ENCODE measurements at regions not wholly inside any gene's neighbourhood (a gene's known extent, or its start where the extent isn't known, plus 50 kb on each side); places are given as distances from the start of the nearest gene placed in this dataset.

- Histone ChIP-seq H3K36me3 (ENCODE audit: low read length) (no peaks in the 10 kb centered on the region), H4K20me1 (ENCODE audit: low read depth, low read length) (no peaks in the 10 kb centered on the region), H3K27me3 (ENCODE audit: low read length) (no peaks in the 10 kb centered on the region), H3K4me3 (ENCODE audit: insufficient read depth, low read length, poor library complexity, severe bottlenecking) (no peak overlapping the region), H3K9ac (ENCODE audit: low read length) (no peak overlapping the region), H3K27ac (ENCODE audit: low read depth, low read length) (no peak overlapping the region), H3K4me2 (ENCODE audit: low read depth, low read length, poor library complexity, severe bottlenecking) (no peak overlapping the region), H2AFZ (ENCODE audit: low read depth, low read length, severe bottlenecking) (no peak overlapping the region), H3K9me2 (replicated peaks; ENCODE audit: insufficient read depth, low read length) (no peaks in the 10 kb centered on the region), H3K79me2 (ENCODE audit: insufficient read depth, low read length) (no peaks in the 10 kb centered on the region), H3F3A (ENCODE audit: insufficient read depth) (no peaks in the 10 kb centered on the region), H3K9me3 (ENCODE audit: insufficient read depth, low read length) (no peaks in the 10 kb centered on the region)
- no peak for TF ChIP-seq CTCF (IDR thresholded peaks at IDR 0.05; ENCODE audit: insufficient read depth, low read length, poor library complexity, severe bottlenecking)
- TF ChIP-seq EZH2phosphoT487 (conservative IDR thresholded peaks at IDR 0.05; ENCODE audit: low read length), result no peak
Observed at GRCh38 chr14:28323366-28323765, 443.2 kb upstream of the FOXG1 start.

- Histone ChIP-seq H3K9me3 (ENCODE audit: insufficient read depth, low read length) (no peaks in the 10 kb centered on the region), H3K4me2 (ENCODE audit: low read depth, low read length, poor library complexity, severe bottlenecking) (no peak overlapping the region), H2AFZ (ENCODE audit: low read depth, low read length, severe bottlenecking) (no peak overlapping the region), H3K36me3 (ENCODE audit: low read length) (no peaks in the 10 kb centered on the region), H3K27me3 (ENCODE audit: low read length) (no peaks in the 10 kb centered on the region), H4K20me1 (ENCODE audit: low read depth, low read length) (no peaks in the 10 kb centered on the region), H3K4me3 (ENCODE audit: insufficient read depth, low read length, poor library complexity, severe bottlenecking) (no peak overlapping the region), H3K9me2 (replicated peaks; ENCODE audit: insufficient read depth, low read length) (no peaks in the 10 kb centered on the region), H3F3A (ENCODE audit: insufficient read depth) (no peaks in the 10 kb centered on the region), H3K9ac (ENCODE audit: low read length) (no peak overlapping the region), H3K27ac (ENCODE audit: low read depth, low read length) (no peak overlapping the region), H3K79me2 (ENCODE audit: insufficient read depth, low read length) (no peaks in the 10 kb centered on the region)
- TF ChIP-seq CTCF (IDR thresholded peaks at IDR 0.05; ENCODE audit: insufficient read depth, low read length, poor library complexity, severe bottlenecking) (no peak), EZH2phosphoT487 (conservative IDR thresholded peaks at IDR 0.05; ENCODE audit: low read length) (no peak)
Observed at GRCh38 chr14:28323951-28324741, 442.4 kb upstream of the FOXG1 start.

- no peak overlapping the region for H3K9ac ChIP-seq (ENCODE audit: low read length)
- H3K9me3 ChIP-seq (ENCODE audit: insufficient read depth, low read length), result no peaks in the 10 kb centered on the region
- no peaks in the 10 kb centered on the region for H3K9me2 ChIP-seq (replicated peaks; ENCODE audit: insufficient read depth, low read length)
- H3F3A ChIP-seq (ENCODE audit: insufficient read depth), result no peaks in the 10 kb centered on the region
- no peak overlapping the region for H3K4me2 ChIP-seq (ENCODE audit: low read depth, low read length, poor library complexity, severe bottlenecking)
- no peaks in the 10 kb centered on the region for H3K27me3 ChIP-seq (ENCODE audit: low read length)
- TF ChIP-seq CTCF (IDR thresholded peaks at IDR 0.05; ENCODE audit: insufficient read depth, low read length, poor library complexity, severe bottlenecking) (no peak), EZH2phosphoT487 (conservative IDR thresholded peaks at IDR 0.05; ENCODE audit: low read length) (no peak)
- no peak overlapping the region for H3K4me3 ChIP-seq (ENCODE audit: insufficient read depth, low read length, poor library complexity, severe bottlenecking)
- no peaks in the 10 kb centered on the region for H3K79me2 ChIP-seq (ENCODE audit: insufficient read depth, low read length)
- H3K27ac ChIP-seq (ENCODE audit: low read depth, low read length), result no peak overlapping the region
- H2AFZ ChIP-seq (ENCODE audit: low read depth, low read length, severe bottlenecking), result no peak overlapping the region
- H4K20me1 ChIP-seq (ENCODE audit: low read depth, low read length), result no peaks in the 10 kb centered on the region
- H3K36me3 ChIP-seq (ENCODE audit: low read length), result no peaks in the 10 kb centered on the region
Observed at GRCh38 chr14:28340816-28341215, 425.8 kb upstream of the FOXG1 start.

All from SU-DHL-6 (cell line).